Upper lobe of left lung (tissue), 4 donors: ENCODE measurements at regions not wholly inside any gene's neighbourhood (a gene's known extent, or its start where the extent isn't known, plus 50 kb on each side); places are given as distances from the start of the nearest gene placed in this dataset.

Experiments used
- POLR2A ChIP-seq, 4 donors: fragments of 450-650 bp; IDR thresholded peaks; one replicate each; pipeline ENCODE4 v1.5.1; 2016 to 2017; ENCODE audit warnings: antibody characterized with exemption in 4 of 4, mild to moderate bottlenecking in 2 of 4
- POLR2AphosphoS5 ChIP-seq, 2 donors: sonication (generic); formaldehyde crosslinking; IDR thresholded peaks; one replicate each; pipeline ENCODE4 v1.5.1; 2017; ENCODE audit warnings: antibody characterized with exemption in 2 of 2
- TF ChIP-seq, protein P1 (sequence below), 6 experiments: fragments of 450-650 bp in 4 of 6; fragments of 200-600 bp in 2 of 6; sonication (generic) in 2 of 6; IDR thresholded peaks; one replicate each; pipeline ENCODE4 v1.5.1; 2016 to 2019; ENCODE audit warnings: antibody characterized with exemption in 6 of 6

DNA sequence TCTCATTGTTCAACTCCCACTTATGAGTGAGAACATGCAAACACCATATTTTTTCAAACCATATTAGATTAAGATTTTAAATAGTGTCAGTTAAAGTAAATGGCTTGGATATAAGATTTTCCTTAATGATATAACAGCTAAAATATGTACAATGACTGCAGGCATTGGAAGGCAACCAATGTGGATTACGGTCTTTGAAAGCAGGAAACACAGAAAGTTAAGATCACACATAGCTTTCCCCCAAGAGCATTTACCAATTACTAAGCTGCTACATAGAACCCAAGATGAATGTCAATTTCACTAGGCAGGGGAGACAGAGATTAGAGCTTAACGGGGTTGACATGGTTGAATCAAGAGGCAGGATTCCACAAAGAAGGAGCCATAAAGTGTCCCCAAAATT is 173.2 kb upstream of the TRPC4 start:
- TF ChIP-seq, protein P1, sequence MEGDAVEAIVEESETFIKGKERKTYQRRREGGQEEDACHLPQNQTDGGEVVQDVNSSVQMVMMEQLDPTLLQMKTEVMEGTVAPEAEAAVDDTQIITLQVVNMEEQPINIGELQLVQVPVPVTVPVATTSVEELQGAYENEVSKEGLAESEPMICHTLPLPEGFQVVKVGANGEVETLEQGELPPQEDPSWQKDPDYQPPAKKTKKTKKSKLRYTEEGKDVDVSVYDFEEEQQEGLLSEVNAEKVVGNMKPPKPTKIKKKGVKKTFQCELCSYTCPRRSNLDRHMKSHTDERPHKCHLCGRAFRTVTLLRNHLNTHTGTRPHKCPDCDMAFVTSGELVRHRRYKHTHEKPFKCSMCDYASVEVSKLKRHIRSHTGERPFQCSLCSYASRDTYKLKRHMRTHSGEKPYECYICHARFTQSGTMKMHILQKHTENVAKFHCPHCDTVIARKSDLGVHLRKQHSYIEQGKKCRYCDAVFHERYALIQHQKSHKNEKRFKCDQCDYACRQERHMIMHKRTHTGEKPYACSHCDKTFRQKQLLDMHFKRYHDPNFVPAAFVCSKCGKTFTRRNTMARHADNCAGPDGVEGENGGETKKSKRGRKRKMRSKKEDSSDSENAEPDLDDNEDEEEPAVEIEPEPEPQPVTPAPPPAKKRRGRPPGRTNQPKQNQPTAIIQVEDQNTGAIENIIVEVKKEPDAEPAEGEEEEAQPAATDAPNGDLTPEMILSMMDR (IDR thresholded peaks at IDR 0.05): no peak
- TF ChIP-seq POLR2A (IDR thresholded peaks at IDR 0.05): no peak
- no peak for TF ChIP-seq POLR2AphosphoS5 (IDR thresholded peaks at IDR 0.05)
